WERI-Rb-1 (cell line): ENCODE measurements at regions not wholly inside any gene's neighbourhood (a gene's known extent, or its start where the extent isn't known, plus 50 kb on each side); places are given as distances from the start of the nearest gene placed in this dataset.

Experiments used
- DNase-seq: peaks from one replicate; pipeline ENCODE4 v3.0.0-alpha.2; 2020
- H3K27ac ChIP-seq: fragments of 250-450 bp; sonication (Bioruptor Pico); 2 replicates; pipeline ENCODE4 v1.5.1; 2020; ENCODE audit warnings: mild to moderate bottlenecking, moderate library complexity
- H3K27me3 ChIP-seq: fragments of 250-450 bp; sonication (Bioruptor Pico); 2 replicates; pipeline ENCODE4 v1.5.1; 2021; ENCODE audit warnings: mild to moderate bottlenecking, low read depth, moderate library complexity; ENCODE audit not compliant: insufficient read depth, severe bottlenecking
- H3K36me3 ChIP-seq: fragments of 250-450 bp; sonication (Bioruptor Pico); 2 replicates; pipeline ENCODE4 v1.5.1; 2020; ENCODE audit warnings: mild to moderate bottlenecking, moderate library complexity
- H3K4me3 ChIP-seq: 2 replicates; pipeline ENCODE4 v1.5.1; 2011; ENCODE audit warnings: low read depth, mild to moderate bottlenecking, control low read depth, low read length
- H3K9me3 ChIP-seq: fragments of 250-450 bp; sonication (Bioruptor Pico); 2 replicates; pipeline ENCODE4 v1.5.1; 2021; ENCODE audit warnings: mild to moderate bottlenecking, moderate library complexity; ENCODE audit not compliant: severe bottlenecking
- TF ChIP-seq, protein P1 (sequence below): IDR thresholded peaks from 2 replicates; pipeline ENCODE4 v1.5.1; 2011; ENCODE audit warnings: low read depth, mild to moderate bottlenecking, control low read depth, inconsistent platforms, low read length

DNA sequence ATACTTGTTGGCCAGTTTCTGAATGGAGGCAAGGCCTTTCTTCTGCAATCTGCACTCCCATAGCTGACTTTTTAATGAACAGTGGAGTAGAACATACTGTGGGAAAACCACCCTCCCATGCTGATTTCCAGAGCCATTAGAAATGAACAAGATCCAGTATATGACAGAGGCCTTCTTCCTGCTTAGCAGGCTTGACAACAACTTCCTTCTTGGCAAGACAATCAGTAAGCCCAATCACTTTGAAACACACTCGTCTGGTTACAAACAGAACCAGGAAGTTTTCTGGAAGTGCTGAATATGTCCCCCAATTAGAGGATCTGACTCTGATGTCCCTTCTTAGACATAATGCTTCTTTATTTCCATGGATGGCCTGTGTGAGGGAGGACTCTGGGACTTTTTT, 103.4 kb downstream of the SAMD9 start:
- no peak for DNase-seq
- H3K27ac ChIP-seq: peak overlapping the region; percentile 81

DNA sequence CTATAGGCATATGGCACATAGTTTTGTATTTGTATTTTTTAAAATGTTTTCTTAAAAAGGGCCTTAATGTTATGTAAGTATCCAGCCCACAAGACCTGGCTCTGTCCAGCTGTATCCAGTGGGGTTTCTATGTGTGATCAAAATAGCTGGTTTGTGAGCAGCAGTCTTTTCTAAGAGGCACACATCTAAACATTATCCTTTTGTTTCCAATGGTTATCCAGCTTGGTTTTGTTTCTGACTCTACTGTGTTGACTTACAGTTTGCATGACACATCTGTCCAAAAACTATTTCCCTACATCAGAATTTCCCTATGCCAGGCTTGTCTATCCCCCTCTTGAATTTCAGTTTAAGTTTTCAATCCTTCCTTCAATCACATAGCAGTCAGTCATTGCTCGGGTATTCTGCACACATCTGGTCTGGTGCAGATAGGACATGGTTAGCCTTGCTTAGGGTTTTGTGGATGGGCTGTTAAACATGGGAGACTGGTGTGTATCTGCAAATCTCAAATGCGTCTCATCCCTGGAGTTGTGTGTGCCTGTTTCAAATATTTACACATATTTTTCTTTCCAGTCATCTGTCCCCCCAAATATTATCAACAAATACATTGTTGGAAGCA, 104.2 kb downstream of the SAMD9 start:
- Histone ChIP-seq H3K36me3 (no peaks in the 10 kb centered on the region), H3K9me3 (no peaks in the 10 kb centered on the region), H3K27me3 (no peaks in the 10 kb centered on the region), H3K4me3 (no peak overlapping the region), H3K27ac (peak overlapping the region; percentile 81)
- TF ChIP-seq, protein P1, sequence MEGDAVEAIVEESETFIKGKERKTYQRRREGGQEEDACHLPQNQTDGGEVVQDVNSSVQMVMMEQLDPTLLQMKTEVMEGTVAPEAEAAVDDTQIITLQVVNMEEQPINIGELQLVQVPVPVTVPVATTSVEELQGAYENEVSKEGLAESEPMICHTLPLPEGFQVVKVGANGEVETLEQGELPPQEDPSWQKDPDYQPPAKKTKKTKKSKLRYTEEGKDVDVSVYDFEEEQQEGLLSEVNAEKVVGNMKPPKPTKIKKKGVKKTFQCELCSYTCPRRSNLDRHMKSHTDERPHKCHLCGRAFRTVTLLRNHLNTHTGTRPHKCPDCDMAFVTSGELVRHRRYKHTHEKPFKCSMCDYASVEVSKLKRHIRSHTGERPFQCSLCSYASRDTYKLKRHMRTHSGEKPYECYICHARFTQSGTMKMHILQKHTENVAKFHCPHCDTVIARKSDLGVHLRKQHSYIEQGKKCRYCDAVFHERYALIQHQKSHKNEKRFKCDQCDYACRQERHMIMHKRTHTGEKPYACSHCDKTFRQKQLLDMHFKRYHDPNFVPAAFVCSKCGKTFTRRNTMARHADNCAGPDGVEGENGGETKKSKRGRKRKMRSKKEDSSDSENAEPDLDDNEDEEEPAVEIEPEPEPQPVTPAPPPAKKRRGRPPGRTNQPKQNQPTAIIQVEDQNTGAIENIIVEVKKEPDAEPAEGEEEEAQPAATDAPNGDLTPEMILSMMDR: no peak
- DNase-seq: no peak

More for the DNA sequence above, 103.4 kb downstream of the SAMD9 start:
- TF ChIP-seq, protein P1: no peak
- no peaks in the 10 kb centered on the region for H3K9me3 ChIP-seq
- no peaks in the 10 kb centered on the region for H3K36me3 ChIP-seq
- no peaks in the 10 kb centered on the region for H3K27me3 ChIP-seq
- H3K4me3 ChIP-seq: no peak overlapping the region

DNA sequence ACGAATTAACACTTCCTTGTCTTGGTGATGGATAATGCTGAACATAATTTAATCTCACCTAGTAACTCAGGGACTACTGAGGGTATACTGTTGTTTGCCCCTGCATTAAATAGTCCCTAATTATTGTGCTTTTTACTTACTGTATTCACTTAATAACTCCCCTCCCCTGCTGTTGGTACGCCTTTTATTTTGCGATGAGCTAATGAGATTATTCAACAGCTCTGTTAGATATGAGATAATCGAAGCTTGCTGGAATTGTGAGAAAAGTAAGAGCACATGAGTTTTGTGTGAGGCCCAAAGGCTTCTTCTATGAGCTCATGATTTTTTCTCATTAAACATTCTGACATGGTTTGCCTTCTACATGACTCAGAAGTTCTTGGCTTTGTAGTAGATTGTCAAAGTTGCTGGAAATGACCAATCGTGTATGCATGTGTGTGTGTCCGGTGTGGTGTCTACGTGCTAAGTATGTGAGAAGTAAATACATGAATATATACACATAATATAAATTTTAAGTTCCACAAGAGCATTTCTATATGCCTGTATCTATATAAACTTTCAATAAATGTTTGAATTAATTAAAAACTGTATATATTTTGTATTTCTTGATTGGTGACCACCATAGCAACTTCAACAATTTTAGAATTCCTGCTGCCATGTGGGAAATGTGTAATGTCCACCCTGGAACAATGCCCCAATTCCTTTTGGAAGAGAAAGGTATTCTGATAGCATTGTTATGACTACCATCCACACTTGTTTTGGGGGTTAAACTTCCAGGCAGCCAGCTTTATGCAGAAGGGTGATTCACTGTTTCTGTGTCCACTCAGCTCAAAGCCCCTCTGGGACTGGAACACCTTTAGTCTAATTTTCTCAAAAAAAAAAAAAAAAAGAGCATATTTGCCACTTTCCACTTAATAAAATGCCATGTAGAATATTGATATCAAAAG, 106.2 kb downstream of the SAMD9 start:
- no peak overlapping the region; the same call in 1 of the 2 replicates for H3K27ac ChIP-seq
- TF ChIP-seq, protein P1: no peak
- no peak for DNase-seq
- no peaks in the 10 kb centered on the region for H3K27me3 ChIP-seq
- no peaks in the 10 kb centered on the region for H3K9me3 ChIP-seq
- H3K36me3 ChIP-seq: no peaks in the 10 kb centered on the region
- no peak overlapping the region for H3K4me3 ChIP-seq

DNA sequence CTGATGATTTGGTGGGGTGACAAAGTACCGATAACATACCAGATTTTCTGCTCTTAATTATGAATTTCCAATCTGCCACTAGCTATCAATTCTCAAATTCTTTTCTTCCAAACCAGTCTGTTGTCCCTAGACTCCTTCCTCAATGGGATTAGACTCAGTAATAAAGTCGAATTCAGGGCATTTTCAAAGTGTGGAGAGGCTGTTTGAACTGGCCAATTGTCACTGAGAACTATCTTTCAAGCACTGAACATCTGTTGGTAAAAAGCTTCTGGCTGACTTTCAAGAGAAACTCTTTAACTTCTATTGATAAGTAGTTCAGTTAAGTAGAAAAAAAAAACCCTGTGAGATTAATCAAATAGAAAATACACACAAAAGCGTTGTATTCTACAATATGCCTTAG, 108.9 kb downstream of the SAMD9 start:
- TF ChIP-seq, protein P1: no peak
- Histone ChIP-seq H3K9me3 (no peaks in the 10 kb centered on the region), H3K4me3 (no peak overlapping the region), H3K27me3 (no peaks in the 10 kb centered on the region), H3K36me3 (no peaks in the 10 kb centered on the region), H3K27ac (no peak overlapping the region)
- no peak for DNase-seq

DNA sequence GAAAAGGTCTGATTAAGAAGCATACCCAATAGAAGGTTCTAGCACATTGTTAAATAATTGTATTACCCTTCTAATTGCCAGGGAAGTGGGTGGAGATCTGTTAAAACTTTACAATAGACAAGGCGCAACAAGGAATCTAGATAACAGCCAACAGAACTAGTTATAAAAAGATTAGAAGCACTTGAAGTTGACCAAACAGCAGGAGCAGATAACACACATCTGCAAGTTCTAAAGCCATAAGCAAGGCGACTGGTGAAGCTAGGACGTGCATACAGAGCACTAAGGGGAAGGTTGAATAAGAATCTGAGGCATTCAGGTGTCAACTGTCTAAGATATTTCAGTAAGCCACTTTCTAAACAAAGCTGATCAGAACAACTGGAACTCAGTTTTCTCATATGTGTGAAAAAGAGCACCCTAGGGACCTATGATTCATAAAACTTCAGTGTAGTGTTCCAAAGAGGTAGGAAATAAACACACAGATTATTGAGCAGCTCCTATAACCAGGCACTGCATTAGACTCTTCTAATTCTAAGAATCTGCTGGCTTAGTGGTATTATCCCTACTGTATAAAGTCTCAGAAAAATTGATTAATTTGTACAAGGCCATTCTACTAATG, 111.2 kb downstream of the SAMD9 start:
- Histone ChIP-seq H3K36me3 (no peaks in the 10 kb centered on the region), H3K27me3 (no peaks in the 10 kb centered on the region), H3K9me3 (no peaks in the 10 kb centered on the region), H3K27ac (no peak overlapping the region), H3K4me3 (no peak overlapping the region)
- no peak for DNase-seq
- TF ChIP-seq, protein P1: no peak
